HG03442 (cell line): ENCODE measurements at regions not wholly inside any gene's neighbourhood (a gene's known extent, or its start where the extent isn't known, plus 50 kb on each side); places are given as distances from the start of the nearest gene placed in this dataset.

ENCODE experiments used
- ATAC-seq: cut with Tn5 transposase; IDR thresholded peaks from one replicate; pipeline ENCODE4 v1.9.1; 2021; ENCODE audit warnings: mild to moderate bottlenecking, moderate library complexity; ENCODE audit not compliant: unreplicated experiment

DNA sequence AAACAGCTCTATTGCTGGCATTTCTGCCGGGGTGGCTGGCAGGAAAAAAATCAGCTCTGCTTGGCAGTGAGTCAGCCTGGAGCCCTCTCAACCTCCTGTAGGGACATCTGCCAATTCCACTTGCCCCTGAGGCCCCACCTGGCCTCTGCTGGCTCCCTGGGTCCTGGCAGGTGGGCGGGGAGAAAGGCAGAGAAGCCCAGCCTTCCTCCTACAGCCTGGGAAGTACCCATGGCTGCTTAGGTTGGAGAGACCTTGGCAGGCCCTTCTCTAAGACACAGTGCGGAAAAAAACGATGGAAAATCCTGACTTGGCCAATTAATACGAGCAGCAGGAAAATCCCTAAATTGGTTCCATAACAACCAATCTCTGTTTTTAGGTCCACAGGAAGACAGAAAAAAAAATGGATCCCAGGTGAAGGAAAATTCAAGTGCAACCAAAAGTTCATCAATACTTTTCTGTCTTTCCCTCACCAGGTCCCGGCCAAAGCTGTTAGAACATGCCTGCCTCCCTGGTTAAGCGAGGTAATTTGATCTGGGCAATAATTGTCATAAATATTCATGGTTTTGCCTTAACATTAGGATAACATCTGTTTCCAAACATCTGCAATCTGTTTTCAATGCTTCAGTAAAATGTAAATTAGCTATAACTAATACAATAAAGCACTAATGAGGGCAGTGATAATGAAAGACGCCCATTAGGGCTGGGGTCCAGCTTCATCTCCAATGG, 245.9 kb downstream of the TFCP2L1 start:
- no peak for ATAC-seq

DNA sequence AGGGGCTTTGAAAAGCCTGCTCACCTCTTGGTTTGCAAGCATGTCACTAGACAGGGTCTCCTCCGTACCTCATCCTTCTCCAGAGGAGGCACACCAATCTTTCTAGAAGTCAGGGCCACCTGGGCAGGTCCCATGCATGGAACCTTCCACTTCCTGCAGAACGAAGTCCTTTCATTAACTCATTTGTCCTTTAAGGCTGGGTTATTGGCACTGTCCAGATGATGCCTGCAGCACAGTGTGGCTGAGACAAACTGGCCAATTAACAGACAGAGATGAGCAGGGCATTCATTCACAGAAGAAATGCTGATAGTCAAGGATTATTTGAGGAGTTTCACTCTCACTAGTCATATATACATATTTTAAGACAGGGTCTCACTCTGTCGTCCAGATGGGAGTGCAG, 245.3 kb downstream of the TFCP2L1 start:
- no peak for ATAC-seq

DNA sequence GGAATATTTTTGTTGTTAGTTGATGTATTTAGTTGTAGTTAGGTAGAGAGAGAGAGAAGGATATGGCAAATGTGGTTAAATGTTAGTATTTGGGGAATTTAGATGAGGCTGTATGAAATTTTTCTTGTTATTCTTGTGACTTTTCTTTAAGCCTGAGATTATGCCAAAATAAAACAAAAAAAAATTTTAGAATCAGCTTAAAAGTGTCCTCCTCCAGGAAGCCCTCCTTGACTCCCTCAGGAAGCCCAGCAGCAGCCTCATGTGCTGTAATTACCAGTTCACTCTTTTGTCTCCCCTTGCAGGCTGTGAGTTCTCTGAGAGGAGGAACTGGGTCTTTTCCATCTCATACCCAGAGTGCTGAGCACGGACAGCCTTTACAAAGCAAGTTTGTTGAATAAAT, 243.5 kb downstream of the TFCP2L1 start:
- ATAC-seq = no peak

DNA sequence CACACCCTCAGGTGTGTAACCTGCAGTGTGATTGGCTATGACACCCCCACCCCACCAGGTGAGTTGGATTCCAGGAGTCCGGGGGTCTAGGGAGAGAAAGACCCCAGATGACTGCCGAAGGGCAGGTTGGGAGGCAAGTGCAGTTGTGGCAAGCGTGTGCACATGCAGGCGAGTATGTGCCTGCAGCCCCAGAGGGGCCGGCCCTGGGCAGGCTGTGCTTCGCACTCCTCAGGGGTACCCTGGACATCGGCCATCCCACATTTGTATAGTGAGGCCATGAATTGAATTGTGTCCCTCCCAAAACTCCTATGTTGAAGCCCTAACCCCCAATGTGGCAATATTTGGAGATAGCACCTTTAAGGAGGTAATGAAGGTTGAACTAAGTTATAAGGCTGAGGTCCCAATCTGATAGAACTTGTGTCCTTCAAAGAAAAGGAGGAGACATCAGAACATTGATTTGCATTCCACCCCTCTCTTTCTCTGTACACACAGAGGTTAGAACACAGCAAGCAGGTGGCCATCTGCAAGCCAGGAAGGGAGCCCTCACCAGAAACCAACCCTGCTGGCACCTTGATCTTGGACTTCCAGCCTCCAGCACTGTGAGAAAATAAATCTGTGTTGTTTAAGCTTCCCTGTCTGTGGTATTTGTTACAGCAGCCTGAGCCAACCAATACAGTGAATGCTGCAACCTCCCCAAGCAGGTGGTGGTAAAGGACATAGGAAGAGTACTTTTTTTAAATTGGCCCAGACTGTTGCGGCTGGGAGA, 241.8 kb downstream of the TFCP2L1 start:
- no peak for ATAC-seq

DNA sequence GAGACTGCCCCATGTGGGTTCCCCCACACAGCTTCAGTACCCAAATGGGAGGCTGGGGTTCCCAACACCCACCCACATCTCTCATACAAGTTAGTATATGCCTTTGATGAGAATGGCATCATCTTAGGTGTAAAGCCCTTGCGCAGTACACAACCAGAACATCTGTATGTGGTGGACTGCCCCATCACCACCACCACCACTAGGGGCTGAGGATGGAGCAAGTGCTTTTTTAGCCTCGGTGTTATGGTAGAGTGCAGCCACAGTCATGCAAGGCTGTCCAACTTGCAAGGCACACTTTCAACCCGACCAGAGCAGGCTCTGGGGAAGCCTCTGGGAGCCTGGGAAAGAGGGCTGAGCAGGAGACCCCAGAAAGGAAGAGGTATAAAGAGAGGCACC, 241.2 kb downstream of the TFCP2L1 start:
- ATAC-seq = no peak

DNA sequence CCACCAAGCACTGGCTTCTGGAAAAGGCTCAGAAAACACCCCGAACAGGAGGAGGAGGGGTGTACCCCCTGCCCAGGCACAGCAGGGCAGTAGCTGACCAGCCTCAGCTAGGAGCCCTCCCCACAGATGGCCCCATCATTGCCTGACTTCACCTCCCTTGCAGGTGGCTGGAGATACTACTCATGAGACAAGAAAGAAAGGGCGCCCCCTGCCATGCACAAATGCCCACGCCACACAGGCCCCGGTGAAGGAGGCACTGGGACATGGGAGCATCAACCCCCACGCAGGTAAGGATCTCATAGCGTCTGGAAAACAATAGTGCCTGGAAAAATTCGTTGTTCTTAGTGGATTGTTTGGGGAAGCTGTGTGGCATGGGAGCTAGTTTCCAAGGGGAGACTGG, 240.6 kb downstream of the TFCP2L1 start:
- ATAC-seq = no peak

DNA sequence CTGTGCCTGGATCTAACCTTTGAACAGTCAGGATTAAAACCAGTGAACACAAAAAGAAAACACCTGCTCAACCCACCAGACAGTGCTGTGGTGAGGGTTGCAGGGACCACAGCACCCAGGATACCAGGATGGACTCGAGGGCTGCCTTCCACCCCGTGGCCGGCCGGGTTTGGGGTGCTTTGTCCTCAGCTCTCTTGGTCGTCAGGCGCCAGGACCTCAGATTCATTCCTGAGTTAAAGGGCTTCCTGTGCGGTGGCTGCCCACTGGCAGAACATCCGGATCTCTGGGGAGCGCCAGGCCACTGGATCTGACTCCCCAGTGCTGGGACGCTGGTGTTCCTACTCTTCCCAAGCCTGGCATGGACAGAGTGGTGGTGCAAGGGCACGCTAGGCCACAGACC, 239.8 kb downstream of the TFCP2L1 start:
- ATAC-seq = no peak

DNA sequence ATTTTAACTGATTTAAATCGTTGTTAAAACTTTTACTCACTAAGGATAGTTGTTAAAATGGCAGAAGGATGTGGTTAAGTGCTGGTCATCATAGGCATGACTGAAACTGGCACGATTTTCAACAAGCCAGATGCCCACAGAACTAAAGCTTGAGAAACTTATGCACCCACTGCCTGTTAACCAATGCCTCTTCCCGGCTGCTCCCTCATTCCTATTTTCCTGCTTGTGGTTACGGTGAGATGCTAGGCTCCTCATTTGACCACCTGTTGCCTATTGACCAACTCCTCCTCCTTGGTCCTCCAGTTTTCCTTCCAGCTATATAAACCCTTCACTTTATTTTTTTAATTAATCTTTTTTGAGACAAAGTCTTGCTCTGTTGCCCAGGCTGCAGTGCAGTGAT, 238.7 kb downstream of the TFCP2L1 start:
- ATAC-seq = no peak

DNA sequence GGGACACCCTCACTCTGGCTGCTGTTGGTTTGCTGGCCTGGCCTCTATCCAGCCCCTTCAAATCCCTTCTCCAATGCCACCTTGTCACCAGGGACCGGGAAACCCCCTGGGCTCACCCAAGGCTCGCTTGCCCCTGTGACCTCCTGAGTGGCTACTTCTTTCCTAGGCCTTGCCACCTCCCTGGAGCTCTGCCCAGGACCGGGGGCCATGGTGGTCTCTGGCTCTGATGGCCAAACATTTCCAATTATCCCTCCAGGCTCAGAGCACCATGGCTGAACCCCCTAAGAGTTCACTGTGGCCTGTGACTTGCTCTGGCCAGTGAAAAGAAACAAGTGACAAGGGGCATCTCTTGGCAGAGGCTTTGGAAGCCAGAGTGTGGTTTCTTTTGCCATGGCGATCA, 237.6 kb downstream of the TFCP2L1 start:
- ATAC-seq = no peak

DNA sequence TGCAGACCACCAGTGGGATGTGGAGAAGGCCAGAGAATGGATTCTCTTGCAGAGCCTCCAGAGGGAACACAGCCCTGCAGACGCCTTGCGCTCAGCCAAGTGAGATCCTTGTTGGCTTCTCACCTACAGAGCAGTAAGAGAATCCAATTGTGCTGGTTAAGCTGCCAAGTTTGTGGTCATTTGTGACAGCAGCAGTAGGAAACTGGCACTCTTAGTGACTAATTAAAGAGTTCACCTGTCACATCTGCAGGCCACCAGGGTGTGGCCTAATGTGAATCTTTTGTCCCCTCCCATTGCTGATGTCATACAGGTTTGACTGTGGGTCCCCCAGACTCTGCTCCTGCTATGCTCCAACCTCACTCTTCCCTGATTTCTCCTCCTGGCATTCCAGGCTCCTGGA, 235.9 kb downstream of the TFCP2L1 start:
- no peak for ATAC-seq

DNA sequence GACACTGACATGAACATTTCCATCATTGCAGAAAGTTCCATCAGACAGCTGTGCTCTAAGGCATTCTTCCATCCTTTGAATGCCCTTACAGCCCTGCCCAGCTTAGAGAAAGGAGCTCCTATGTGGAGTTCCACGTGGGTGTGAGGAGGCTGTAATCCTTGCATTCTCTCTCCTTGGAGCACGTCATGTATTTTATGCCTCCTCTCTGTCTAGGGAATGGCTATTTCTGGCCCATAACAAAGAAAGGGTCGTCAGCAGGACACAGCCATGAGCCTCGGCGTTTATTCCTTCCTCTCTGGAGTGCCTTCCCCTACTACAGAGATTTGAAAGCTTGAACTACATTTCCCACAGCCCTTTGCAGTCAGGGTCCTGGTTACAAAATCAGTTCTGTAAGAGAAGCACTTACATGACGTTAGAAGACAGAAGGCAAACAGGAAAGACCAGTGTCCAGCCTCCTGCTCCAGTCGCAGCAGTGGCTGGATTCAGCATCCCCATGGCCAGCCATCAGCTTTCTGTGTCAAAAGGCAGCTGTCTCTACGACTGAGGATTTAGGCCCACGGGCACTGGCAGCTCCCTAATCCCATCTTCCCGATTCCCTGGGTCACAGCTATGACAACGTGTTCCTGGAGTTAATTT, 234.9 kb downstream of the TFCP2L1 start:
- ATAC-seq = no peak

DNA sequence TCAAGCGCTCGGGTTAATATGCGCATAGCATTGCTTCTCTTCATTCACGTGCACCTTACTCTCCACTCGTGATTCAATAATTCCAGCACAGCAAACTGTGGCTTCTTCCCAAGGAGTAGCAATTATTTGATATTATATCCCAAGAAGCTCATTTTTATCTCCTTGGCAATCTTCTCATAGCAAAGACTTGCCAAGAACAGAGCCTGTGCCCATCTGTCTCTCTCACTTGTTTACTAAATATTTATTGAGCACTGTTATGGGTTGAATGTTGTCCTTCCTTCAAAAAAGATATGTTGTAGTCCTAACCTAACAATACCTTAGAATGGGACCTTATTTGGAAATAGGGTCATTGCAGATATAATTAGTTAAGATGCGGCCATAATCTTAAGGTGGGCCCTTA, 233.7 kb downstream of the TFCP2L1 start:
- no peak for ATAC-seq

DNA sequence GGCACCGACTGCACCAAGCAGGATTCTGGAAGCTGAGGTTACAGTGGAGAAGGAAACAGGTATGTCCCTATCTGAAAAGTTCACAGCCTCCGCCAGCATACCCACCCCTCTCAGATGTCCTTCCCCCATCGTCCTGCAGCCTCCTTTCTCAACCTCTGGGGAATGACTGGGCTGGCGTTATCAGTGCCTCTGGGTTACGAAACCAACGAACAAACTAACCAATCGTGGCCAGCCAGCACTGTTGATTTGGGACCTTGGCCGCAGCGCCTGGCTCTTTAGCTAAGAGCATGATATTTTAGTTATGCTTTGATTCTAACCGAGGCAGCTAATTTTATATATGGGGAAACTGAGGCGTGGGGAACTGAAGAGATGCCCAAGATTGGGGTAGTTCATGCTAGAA, 233.0 kb downstream of the TFCP2L1 start:
- ATAC-seq = no peak

DNA sequence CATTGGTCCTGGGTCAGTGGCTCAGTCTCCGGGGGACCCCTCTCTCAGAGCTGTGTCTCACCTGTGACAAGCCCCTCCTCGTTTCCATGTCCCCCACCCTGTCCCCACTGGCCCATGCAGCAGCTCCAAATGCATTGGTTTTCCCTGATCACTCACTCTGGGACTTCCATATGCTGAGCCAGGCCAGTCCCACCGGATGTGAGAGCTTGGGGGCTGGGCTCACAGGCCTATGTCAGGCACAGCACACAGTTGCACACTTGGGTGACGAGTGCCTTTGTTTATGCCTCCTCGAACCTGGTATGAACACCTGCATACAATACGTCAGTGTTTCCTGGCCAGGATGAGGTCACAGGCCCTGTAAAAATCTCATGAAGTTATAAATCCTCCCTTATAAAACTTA, 232.5 kb downstream of the TFCP2L1 start:
- ATAC-seq = no peak

DNA sequence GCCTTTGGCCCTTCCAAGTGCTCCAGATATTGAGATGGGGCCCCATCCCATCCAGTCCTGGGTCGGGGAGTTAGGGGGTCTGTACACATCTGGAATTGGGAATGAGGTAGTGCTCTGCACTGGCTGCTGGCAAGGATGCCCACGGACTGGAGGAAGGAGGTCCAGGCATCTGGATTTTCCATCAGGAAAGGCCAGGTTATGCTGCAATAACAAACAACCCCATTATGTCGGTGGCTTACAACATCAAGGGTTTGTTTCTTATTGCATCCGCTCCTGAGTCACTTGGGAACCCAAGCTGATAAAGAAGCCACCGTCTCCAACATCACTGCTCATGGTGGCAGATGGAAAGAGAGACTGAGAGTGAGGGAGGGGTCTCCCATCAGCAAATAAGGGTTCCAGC, 229.9 kb downstream of the TFCP2L1 start:
- ATAC-seq = no peak

DNA sequence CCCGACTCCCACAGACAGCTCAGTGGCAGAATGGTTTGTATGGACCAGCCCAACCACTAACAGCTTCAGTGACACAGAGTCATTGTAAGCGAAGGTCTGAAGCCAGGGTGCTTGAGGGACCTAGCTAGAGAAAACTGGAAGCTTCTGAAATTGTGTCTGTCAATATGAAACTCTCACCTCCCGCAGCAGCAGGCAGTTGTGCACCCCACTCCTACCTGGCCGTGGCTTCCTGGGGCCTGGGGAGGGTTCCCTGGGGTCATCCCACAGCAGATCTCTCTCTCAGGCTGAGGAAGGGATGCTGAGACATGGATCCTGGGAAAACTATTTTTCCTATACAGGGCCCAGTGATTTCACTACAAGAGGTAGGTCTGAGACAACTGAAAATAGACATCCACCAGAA, 229.5 kb downstream of the TFCP2L1 start:
- no peak for ATAC-seq

DNA sequence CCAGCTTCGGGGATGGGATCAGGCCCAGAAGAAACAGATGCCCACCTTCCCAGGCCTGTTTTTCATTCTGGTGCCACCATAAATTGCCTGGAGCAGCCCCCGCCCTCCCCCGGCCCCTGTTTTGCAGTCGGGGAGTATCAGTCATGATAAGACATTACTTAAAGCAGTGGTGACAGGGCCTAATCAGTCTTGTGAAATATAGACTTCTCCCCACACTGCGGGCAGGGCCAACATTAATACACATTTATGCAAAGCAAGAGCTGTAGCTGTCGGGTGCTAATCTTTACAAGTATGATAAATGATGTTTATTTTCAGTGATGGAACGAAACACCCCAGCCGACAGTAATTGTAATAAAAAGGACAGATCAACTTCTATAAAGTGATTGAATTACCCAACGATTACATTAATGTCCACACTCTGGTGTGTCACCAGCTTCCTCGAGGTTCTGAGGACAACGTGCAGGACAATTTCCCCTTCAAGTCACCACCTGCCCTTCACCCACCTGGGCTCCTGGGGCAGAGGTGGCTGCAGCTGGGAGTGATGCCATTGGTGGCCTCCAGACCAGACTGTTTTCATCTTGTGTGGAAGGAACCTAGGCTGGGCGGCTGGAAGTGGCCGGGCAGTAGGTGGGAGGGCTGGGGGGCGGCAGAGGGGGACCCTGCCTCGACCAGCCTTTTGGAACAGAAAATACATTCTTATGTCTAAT, 226.0 kb downstream of the TFCP2L1 start:
- ATAC-seq = no peak

DNA sequence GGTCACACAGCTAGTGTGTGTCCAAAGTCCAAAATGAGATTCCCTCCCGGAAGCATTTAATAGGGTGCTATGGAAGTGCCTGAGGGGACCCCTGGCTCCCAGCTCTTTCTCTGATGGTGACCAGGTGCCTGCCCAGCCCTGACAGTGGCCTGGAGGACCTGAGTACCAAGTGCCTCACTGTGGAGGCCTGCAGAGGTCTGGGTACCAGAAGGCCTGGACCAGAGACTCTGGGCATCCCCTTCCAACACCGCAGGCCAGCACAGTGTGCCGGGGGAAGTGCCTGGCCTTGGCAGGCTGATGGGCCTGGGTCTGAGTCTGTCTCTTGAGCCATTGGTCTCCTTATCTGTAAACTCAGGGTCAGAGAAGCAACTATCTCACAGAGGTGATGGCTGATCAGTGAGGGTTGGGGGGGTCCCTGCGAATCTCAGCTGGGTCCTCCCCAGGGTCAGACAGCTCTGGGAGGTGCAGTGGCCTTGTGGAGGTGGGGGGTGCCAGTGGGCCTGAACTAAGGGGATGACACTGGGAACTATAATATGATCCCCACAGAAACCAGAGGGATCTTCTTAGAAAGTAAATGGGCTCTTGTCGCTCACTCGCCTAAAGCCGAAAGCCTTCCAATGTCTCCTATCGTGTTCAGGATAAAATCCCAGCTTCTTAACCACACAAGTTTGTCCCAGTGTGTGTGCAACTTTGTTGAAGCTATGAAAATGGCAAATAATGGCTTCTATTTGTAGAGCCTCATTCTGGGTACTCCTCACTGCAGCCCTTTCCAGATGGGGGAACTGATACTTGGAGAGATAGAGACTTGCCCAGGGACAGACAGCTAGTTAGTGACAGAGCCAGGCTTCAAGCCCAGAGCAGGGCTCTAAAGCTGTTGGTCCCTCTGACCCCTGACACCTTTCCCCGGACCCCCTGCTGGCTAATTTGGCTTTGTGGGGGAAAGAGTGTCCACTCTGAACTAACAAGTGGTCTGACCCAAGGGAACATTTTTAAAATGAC, 225.1 kb downstream of the TFCP2L1 start:
- ATAC-seq = no peak

DNA sequence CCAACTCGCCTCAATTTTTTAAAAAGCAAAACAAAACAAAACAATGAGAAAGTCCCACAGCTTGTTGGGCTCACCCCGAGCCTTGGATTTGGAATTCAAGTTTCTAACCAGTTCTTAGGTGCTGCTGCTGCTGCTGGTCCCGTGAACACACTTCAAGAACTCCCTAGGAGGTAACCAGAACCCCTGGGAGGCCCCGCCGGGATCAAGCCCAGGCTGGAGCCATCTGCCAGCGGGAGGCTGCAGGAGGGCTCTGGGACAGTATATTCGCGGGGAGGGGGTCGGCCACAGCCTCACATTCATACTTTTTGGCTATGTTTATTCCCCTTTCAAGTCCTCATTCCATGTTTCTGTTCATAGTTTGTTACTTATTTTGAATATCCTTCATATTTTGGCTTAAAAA, 223.4 kb downstream of the TFCP2L1 start:
- ATAC-seq = no peak

DNA sequence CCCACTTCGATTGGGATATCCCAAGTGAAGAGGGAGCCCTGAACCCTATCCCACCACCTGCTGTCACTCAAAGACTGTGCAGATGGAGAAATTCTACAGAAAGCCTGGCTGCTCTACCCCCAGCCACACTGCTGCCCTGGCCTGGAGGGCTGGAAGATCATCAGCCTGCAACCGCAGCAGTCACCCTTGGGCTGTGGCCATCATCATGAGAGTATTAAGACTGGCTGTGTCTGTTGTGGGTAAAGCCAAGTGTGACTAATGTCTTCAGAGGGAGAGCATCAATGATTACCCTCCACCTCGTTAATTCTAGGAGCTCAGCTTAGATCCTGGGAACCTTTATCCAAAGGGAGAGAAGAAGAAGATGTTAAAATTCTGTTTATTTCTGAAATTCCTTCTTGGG, 221.5 kb downstream of the TFCP2L1 start:
- no peak for ATAC-seq
